GM19397 (cell line): ENCODE measurements at regions not wholly inside any gene's neighbourhood (a gene's known extent, or its start where the extent isn't known, plus 50 kb on each side); places are given as distances from the start of the nearest gene placed in this dataset.
"Not testable (repeated sequence)": the region's sequence is repeated elsewhere in the genome, so short reads cannot be mapped to it uniquely, and the experiment has no call there.

Experiments used
- ATAC-seq: cut with Tn5 transposase; IDR thresholded peaks from one replicate; pipeline ENCODE4 v1.9.1; 2021; ENCODE audit warnings: mild to moderate bottlenecking, moderate library complexity; ENCODE audit not compliant: unreplicated experiment

- ATAC-seq: no peak
These were observed 147.8 kb upstream of the POGK start for GRCh38 chr1:166691476-166691875.

DNA sequence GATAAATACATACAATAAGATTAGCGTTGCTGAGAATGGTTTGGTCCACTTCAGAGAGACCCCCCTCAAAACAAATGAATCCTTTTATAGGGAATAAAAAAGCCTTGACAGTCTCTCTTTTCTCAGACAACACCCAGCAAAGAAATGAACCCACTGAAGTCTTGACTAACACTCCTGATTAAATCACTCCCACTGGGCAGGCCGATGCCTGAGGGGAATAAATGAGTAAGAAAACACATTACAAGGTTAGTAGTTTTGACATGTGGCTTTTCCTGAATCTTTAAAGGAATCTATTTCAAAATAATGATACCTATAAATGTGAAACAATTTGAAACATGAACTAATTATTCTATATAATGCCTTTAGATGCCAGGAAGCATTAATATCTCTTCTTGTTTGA lies 146.9 kb upstream of the POGK start:
- no peak for ATAC-seq

GRCh38 chr1:166693158-166693557 lies 146.1 kb upstream of the POGK start:
- ATAC-seq: no peak

- no peak for ATAC-seq
These were observed 145.5 kb upstream of the POGK start for GRCh38 chr1:166693673-166694297.

DNA sequence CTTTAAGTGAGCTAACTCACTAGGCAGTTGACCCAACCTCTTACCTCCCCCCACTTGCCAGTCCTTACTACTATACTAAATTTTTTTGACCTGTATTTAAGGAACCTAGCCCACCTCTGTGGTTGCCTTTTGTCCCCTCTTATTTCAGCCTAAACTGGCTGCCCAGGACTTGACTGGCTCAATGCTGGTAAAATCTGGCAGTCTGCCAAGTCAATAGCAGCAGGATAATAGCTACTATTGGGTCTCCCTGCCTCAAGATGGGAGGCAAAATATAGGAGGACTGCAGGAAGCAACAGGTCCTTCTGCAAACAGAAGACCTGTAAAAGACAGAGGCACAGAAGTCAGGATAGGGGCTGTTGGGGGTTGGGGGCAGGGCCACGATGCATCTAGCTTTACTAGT lies 144.2 kb upstream of the POGK start:
- no peak for ATAC-seq

GRCh38 chr1:166695834-166696233 lies 143.4 kb upstream of the POGK start:
- not testable (repeated sequence) for ATAC-seq

- no peak for ATAC-seq
These were observed 140.5 kb upstream of the POGK start for GRCh38 chr1:166698771-166699170.

GRCh38 chr1:166699613-166700012 lies 139.7 kb upstream of the POGK start:
- no peak for ATAC-seq

- ATAC-seq: no peak
These were observed 138.6 kb upstream of the POGK start for GRCh38 chr1:166700696-166701095.

- no peak for ATAC-seq
These were observed 137.6 kb upstream of the POGK start for GRCh38 chr1:166701603-166702100.

DNA sequence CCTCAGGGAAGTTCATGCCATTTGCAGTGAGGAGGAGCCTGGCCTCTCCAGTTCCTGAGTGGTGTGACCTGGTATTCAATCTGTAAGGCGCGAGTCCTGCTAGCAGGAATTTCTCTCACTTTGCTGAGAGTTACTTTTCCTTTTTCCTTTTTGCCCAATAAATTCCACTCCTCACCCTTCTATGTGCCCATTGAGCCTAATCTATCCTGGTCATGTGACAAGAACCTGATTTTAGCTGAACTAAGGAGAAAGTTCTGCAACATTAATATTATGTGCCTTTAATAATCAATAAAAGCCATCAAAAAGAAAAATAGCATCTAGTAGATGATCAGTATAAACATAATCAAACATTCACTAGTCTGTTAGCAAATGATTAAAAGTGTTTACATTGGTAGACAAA lies 136.1 kb upstream of the POGK start:
- ATAC-seq: no peak

DNA sequence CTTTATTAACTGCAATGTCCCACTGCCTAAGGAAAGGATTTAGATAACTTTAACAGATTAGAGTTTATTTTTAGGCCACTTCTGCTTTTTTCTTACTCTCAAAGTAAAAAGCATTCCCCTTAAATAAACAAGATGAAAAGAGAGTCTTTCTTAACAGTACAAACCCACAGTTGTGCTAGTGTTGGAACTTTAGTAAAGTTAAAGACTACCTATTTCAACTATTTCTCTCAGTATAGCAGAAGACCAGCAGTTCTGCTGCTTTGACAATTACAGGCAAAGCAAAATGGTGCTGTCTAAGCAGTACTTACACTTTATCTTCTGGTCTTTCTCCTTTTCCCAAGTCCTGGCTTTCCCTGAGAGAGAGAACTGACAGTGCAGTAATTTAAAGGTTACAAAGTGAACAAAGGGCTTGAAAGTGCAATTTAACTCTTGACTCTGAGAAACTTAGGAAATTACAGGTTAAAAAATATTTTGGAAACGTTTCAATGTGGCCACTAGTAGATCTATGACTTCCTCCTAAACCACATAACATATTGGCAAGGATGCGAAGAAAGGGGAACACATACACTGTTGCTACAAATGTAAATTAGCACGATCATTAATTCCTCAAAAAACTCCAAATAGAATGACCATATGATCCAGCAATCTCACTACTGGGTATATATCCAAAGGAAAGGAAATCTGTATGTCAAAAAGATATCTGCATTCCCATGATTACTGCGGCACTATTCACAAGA lies 135.4 kb upstream of the POGK start:
- ATAC-seq: no peak

DNA sequence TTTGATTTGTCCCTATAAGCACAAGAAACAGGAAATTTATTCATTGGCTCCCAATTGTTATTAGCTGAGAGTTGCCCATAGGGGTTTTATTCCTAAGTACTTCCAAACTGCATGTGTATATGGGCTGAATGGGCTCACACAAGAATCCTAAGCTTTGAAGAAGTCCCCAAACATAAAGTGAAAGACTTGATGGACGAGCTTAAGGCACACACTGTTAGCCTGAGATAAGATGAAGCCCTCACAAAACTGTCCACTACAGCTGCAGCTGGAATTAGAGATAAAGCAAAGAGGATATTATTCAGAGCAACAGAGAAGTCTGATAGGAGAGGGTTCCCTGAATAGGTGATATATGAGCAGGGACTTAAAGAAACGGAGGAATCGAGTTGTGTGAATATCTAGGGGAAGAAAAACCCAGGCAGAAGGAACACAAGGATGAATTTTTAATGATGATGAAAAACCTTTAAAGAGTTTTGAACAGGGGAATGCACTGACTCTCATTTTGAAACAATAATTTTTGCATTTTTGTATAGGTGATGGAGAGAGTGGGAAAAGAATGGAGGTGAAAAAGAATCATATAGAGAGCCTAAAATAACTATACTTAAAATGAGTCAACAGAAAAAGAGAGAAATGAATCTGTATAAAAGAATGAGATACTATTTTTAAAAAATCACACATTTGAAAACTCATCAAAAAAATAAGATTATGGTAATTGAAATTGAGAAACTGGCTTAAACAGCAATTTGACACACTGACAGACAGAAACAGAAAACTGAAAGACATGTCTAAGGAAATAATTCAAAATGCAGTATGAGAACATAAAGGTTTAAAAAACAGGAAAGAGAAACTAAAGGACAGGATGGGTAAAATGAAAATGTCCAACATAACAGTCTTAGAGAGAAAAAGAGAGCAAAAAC lies 133.6 kb upstream of the POGK start:
- ATAC-seq: no peak

GRCh38 chr1:166716620-166717019 lies 122.7 kb upstream of the POGK start:
- no peak for ATAC-seq

DNA sequence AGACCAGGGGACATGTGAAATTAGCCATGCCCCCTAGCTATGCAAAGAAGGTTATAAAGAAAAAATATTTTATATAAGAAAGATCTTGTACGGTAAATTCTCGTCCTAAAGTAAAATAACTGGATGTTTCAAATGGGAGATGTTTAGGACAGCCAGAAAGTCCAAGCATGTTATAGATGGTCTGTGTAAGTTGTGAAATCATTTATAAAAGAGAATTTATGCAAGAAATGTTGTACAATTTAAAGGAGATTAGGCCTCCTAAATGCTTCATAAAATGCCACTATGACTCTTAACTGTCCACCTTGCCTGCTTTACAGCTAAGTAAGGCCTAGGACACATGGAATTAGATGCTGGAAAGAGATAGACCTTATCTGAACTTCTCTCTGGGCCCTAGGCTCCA lies 118.1 kb upstream of the POGK start:
- no peak for ATAC-seq

DNA sequence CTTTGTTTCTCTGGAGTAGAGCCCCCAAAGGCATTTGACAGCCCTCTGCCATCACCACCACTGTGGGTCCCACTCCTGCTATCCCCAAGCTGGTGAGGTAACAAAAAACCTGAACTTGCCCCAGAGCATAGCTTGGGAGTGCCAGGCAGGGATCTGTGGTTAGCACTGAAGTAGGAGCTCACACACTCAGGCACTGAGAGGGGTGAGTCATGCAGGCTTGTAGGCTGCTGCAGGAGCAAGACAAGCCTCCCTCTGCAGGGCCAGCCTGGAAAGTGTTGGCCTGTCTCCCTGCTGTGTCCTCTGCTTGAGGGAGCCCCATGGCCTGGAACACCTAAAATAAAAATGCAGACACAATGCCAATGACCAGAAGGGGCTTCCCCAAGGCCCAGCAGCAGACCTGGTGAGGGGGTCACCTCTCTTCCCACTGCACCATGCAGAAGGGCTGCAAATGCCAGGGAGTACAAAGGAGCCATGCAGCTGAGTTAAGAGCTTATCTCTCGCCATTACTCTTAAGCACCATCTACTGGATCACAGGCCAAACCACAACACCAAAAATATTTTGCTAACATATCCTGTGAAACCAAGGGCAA lies 108.9 kb upstream of the POGK start:
- no peak for ATAC-seq

DNA sequence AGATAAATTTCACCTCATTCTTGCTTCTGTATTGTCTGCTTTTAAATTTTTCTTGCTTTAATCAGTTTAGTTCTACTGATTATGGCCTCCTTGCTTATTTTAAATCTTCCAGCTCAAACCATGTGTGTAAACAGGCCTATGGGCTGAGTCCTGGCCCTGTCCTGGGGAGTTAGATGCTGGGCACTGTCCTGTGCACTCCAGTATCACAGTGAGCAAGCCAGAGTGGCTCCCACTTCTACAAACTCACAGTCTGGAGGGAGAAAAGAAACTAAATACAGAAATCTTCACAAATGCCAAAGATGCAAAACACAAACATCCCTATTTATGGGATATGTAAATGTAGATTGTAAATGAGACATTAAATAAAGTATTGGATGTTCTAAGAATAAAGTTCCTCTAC lies 101.1 kb upstream of the POGK start:
- no peak for ATAC-seq

DNA sequence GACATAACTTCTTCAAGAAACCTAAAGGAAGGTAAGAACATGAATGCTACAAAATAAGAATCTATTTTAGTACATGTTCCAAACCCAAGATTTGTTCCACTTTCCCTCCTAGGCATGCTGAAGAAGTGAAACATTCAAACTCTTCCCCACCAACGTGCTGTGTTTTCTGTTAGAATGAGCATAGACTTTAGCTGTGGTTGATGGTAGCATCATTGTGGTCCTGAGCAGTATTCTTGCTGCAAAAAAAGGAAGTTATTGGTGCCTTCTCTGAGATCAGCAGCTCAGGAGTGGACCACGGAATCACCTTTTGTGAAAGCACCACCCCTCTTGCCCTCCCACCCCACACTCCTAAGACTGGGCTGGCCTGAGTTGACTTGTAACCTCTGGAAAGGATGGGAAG lies 100.4 kb upstream of the POGK start:
- no peak for ATAC-seq

- no peak for ATAC-seq
These were observed 98.5 kb upstream of the POGK start for GRCh38 chr1:166740668-166741276.

DNA sequence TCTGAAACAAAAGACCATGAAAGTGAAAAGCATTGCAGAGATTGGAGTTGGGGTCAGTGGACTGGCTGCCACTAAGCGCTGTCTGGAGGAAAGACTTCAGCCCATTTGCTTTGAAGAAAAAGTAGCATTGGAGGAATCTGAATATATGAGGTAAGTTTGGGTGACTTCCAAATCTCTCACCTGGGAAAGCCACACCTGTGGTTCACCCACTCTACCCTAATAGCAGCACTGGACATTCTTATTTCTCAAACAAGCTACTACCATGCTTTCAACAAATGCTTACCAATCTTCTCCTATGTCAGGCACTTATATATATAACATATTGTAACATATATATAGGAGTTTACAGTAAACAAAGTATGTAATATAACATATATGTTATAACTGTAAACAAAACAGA lies 76.0 kb upstream of the POGK start:
- no peak for ATAC-seq

- ATAC-seq: no peak
These were observed 72.3 kb upstream of the POGK start for GRCh38 chr1:166766942-166767341.
